HG03060 (cell line): ENCODE measurements at regions not wholly inside any gene's neighbourhood (a gene's known extent, or its start where the extent isn't known, plus 50 kb on each side); places are given as distances from the start of the nearest gene placed in this dataset.
"Not testable (repeated sequence)": the region's sequence is repeated elsewhere in the genome, so short reads cannot be mapped to it uniquely, and the experiment has no call there.

Experiments used
- ATAC-seq: cut with Tn5 transposase; IDR thresholded peaks from one replicate; pipeline ENCODE4 v1.9.1; 2021; ENCODE audit warnings: low read depth, moderate number of reproducible peaks; ENCODE audit not compliant: unreplicated experiment

GRCh38 chr16:87196231-87196630 lies 121.0 kb downstream of the C16orf95 start:
- no peak for ATAC-seq

- no peak for ATAC-seq
Measured at GRCh38 chr16:87196661-87197060, 120.5 kb downstream of the C16orf95 start.

GRCh38 chr16:87198328-87198832 lies 118.8 kb downstream of the C16orf95 start:
- no peak for ATAC-seq

GRCh38 chr16:87198881-87199280 lies 118.3 kb downstream of the C16orf95 start:
- no peak for ATAC-seq

GRCh38 chr16:87199379-87199778 lies 117.8 kb downstream of the C16orf95 start:
- no peak for ATAC-seq

GRCh38 chr16:87199901-87200300 lies 117.3 kb downstream of the C16orf95 start:
- no peak for ATAC-seq

- ATAC-seq, result no peak
Measured at GRCh38 chr16:87200637-87201036, 116.6 kb downstream of the C16orf95 start.

- no peak for ATAC-seq
Measured at GRCh38 chr16:87201052-87201451, 116.1 kb downstream of the C16orf95 start.

GRCh38 chr16:87201790-87202189 lies 115.4 kb downstream of the C16orf95 start:
- ATAC-seq, result no peak

GRCh38 chr16:87202346-87202745 lies 114.8 kb downstream of the C16orf95 start:
- ATAC-seq, result no peak

GRCh38 chr16:87203060-87203656 lies 114.0 kb downstream of the C16orf95 start:
- ATAC-seq, result no peak

- no peak for ATAC-seq
Measured at GRCh38 chr16:87206646-87207451, 110.3 kb downstream of the C16orf95 start.

- no peak for ATAC-seq
Measured at GRCh38 chr16:87207509-87207908, 109.7 kb downstream of the C16orf95 start.

- ATAC-seq, result no peak
Measured at GRCh38 chr16:87207965-87208364, 109.2 kb downstream of the C16orf95 start.

- ATAC-seq, result not testable (repeated sequence)
Measured at GRCh38 chr16:87208968-87209367, 108.2 kb downstream of the C16orf95 start.

- no peak for ATAC-seq
Measured at GRCh38 chr16:87209808-87210512, 107.2 kb downstream of the C16orf95 start.

GRCh38 chr16:87210894-87211293 lies 106.3 kb downstream of the C16orf95 start:
- no peak for ATAC-seq

GRCh38 chr16:87212026-87212425 lies 105.2 kb downstream of the C16orf95 start:
- ATAC-seq, result no peak

GRCh38 chr16:87213536-87213935 lies 103.7 kb downstream of the C16orf95 start:
- no peak for ATAC-seq

- ATAC-seq, result no peak
Measured at GRCh38 chr16:87216148-87216840, 100.9 kb downstream of the C16orf95 start.

- ATAC-seq, result no peak
Measured at GRCh38 chr16:87216841-87217275, 100.3 kb downstream of the C16orf95 start.
